NB4 (cell line): ENCODE measurements at regions not wholly inside any gene's neighbourhood (a gene's known extent, or its start where the extent isn't known, plus 50 kb on each side); places are given as distances from the start of the nearest gene placed in this dataset.
A peak's percentile ranks its signal among the peaks of the same experiment; 100 is the strongest.

Source experiments
- DNase-seq: peaks from one replicate; pipeline ENCODE4 v3.0.0; 2010; ENCODE audit warnings: low read depth
- H3K4me3 ChIP-seq: one replicate; pipeline ENCODE4 v1.5.1; 2011; ENCODE audit warnings: mild to moderate bottlenecking, low read depth, low read length, moderate library complexity
- MYC ChIP-seq: IDR thresholded peaks from 2 replicates; pipeline ENCODE4 v1.6.1; 2011; ENCODE audit warnings: low read depth, low read length
- POLR2A ChIP-seq: IDR thresholded peaks from 2 replicates; pipeline ENCODE4 v1.6.1; 2011; ENCODE audit warnings: mild to moderate bottlenecking; ENCODE audit not compliant: insufficient read length; ENCODE audit errors: extremely low read depth
- TF ChIP-seq, protein P1 (sequence below): IDR thresholded peaks from one replicate; pipeline ENCODE4 v1.5.1; 2012; ENCODE audit warnings: low read depth, low read length
- TF ChIP-seq, protein P2 (sequence below): IDR thresholded peaks from 2 replicates; pipeline ENCODE4 v1.6.1; 2011; ENCODE audit warnings: low read depth, low read length

DNA sequence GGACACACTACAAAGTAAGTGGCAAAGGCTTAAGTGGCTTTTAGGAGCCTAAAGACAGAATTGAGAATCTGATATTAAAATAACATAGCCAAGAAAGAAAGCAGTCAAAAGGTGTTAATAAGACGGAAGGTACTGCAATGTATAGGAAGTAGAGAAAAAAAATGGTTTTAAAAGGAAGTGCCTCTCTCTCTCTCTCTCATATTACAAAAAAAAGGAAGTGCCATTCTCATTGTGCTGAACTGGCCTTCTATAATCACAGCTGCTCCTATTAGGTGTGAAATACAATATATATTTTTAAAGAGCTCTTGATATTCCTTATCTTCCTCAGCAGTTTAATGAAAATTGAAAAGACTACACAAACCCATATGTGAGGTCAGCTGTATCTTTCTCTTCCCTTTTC, 199.4 kb upstream of the NPVF start:
- no peak overlapping the region for H3K4me3 ChIP-seq
- peak; percentile 30 for DNase-seq
- TF ChIP-seq, protein P1, sequence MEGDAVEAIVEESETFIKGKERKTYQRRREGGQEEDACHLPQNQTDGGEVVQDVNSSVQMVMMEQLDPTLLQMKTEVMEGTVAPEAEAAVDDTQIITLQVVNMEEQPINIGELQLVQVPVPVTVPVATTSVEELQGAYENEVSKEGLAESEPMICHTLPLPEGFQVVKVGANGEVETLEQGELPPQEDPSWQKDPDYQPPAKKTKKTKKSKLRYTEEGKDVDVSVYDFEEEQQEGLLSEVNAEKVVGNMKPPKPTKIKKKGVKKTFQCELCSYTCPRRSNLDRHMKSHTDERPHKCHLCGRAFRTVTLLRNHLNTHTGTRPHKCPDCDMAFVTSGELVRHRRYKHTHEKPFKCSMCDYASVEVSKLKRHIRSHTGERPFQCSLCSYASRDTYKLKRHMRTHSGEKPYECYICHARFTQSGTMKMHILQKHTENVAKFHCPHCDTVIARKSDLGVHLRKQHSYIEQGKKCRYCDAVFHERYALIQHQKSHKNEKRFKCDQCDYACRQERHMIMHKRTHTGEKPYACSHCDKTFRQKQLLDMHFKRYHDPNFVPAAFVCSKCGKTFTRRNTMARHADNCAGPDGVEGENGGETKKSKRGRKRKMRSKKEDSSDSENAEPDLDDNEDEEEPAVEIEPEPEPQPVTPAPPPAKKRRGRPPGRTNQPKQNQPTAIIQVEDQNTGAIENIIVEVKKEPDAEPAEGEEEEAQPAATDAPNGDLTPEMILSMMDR: no peak
- TF ChIP-seq, protein P2, sequence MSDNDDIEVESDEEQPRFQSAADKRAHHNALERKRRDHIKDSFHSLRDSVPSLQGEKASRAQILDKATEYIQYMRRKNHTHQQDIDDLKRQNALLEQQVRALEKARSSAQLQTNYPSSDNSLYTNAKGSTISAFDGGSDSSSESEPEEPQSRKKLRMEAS: no peak
- TF ChIP-seq MYC (no peak), POLR2A (no peak)

DNA sequence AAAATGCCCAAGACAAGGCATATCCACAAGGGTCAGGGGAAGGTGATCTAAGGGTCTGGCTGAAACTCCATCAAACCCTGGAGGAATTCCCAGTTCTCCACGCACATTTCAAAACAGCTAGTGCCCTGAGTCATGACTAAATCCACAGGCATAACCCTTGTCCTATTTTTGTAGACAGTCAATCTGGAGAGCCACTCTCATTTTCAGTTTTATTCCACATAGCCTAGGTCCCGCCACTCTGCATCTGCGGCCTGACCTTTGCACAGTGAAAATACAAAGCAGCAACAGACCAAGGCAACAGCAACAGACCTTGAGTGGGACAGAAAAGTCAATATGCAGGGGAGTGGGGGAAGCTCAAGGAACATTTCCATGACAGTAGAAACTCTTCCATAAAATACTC, 201.4 kb upstream of the NPVF start:
- DNase-seq: no peak
- no peak overlapping the region for H3K4me3 ChIP-seq
- no peak for TF ChIP-seq POLR2A
- TF ChIP-seq, protein P1: no peak

DNA sequence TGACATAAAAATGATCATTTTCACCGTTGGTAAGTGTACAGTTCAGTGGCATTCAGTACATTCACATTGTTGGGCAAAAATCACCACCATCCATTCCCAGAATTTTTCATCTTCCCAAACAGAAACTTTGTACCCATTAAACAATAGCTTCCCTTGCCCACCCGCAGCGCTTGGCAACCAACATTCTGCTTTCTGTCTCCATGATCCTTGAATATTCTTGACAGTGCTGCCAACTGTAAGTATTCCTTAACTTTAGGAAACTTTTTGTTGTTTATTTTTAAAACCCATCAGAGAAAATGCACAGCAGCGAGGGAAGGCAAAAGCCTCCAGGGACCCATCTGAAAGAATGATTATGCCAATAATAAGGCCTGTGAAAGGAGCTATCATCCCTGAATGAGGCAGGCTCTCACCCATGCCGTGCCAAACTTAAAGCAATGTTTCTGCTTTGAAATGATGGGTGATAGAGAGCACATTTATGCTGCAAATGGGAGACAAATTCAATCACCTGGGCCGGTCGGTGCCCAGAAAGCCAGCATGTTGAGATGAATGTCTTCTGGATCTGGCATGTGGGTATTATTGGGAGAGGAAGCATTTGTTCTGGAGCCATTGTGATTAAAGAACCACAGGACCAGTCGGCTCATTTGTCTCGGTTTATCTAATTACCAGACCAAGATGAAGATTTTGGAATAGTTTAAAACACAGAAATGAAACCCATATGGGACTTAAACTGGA, 202.1 kb upstream of the NPVF start:
- TF ChIP-seq POLR2A (no peak), MYC (no peak)
- TF ChIP-seq, protein P2: no peak
- TF ChIP-seq, protein P1: no peak
- DNase-seq: no peak
- H3K4me3 ChIP-seq: no peak overlapping the region

DNA sequence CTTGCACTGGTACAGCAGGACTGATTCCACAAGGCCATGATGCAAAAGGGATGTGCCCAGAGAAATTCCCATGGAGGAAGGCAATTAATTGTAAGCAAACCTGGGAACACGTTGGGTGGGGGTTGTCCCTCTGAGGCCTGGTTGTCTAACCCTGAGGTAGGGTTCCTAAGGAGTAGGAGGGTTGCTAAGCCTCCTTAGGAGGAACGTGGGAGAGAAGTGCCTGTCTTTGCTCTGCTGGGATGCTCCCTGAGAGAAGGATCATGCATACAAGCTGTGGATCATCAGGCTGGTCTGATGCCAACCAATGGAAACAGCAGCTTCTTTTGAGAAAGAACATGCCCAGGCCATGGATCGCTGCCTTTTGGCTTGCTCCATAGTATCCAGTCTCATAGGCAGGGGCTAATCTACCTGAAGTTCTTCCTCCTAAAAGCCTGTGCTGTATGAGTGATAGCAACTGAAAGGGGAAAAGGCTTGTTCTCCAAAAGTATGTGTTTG, 203.7 kb upstream of the NPVF start:
- TF ChIP-seq, protein P1: no peak
- TF ChIP-seq MYC (no peak), POLR2A (no peak)
- TF ChIP-seq, protein P2: no peak
- no peak for DNase-seq

DNA sequence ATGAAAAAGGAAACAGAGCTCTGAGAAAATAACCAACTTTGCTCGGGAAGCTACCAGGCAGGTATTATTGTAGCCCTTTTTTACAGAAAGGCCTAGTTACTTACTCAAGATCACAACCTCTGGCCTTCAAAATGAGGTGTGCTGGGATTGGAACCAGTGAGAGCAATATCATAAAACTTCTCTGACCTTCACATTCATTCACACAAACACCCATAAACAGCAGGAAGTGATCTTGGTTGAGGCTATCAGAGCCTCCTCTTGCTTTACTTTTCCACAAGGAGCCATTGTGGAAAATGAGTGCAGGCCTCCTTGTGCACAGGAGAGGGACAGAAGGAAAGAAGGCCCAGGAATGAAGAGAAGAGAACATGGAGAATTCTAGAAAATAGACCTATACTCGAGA, 204.5 kb upstream of the NPVF start:
- DNase-seq: no peak
- no peak overlapping the region for H3K4me3 ChIP-seq
- TF ChIP-seq MYC (no peak), POLR2A (no peak)
- TF ChIP-seq, protein P1: no peak
- TF ChIP-seq, protein P2: no peak

More for the DNA sequence above, 203.7 kb upstream of the NPVF start:
- no peak overlapping the region for H3K4me3 ChIP-seq

DNA sequence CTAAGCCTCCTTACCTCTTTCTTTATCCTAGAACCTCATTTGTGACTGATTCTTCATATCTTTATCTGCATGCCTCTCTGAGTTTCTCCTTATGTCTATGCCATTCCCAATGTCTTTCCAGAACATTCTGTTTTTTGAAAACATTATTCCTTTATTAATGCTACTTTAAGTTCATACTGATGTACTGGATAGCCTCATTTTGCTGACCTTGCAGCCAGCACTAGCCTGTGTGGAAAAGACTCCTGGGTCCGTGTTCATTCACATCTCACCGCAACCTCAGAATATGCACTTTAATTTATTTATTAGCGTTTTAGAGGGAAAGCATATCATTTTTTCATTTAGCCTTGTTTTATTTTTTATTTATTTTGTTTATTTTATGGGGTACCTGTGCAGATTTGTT, 208.1 kb upstream of the NPVF start:
- no peak overlapping the region for H3K4me3 ChIP-seq
- TF ChIP-seq POLR2A (no peak), MYC (no peak)
- TF ChIP-seq, protein P1: no peak
- TF ChIP-seq, protein P2: no peak
- no peak for DNase-seq
